Breast epithelium (tissue), 4 donors: ENCODE measurements at regions not wholly inside any gene's neighbourhood (a gene's known extent, or its start where the extent isn't known, plus 50 kb on each side); places are given as distances from the start of the nearest gene placed in this dataset.

Experiments
- DNase-seq, 2 donors: peaks; one replicate each; pipeline ENCODE4 v3.0.0-alpha.2; 2019; ENCODE audit warnings: low spot score in 2 of 2
- H3K27ac ChIP-seq, 2 donors: fragments of 200-600 bp; sonication (generic) in 1 of 2; one replicate each; pipeline ENCODE4 v1.5.1; 2016 to 2019; ENCODE audit warnings: mild to moderate bottlenecking in 1 of 2
- H3K27me3 ChIP-seq, 2 donors: fragments of 200-600 bp; sonication (generic) in 1 of 2; one replicate each; pipeline versions ENCODE4 v1.5.1 to v1.6.0; 2017 to 2019; ENCODE audit warnings: control low read depth in 1 of 2, mild to moderate bottlenecking in 1 of 2
- H3K36me3 ChIP-seq: fragments of 200-600 bp; one replicate; pipeline ENCODE4 v1.5.1; 2019
- H3K4me1 ChIP-seq, 2 donors: fragments of 200-600 bp; sonication (generic); one replicate each; pipeline ENCODE4 v1.5.1; 2016 to 2019; ENCODE audit warnings: control low read depth in 1 of 2
- H3K4me3 ChIP-seq, 3 donors: fragments of 200-600 bp; sonication (generic); 1 replicate in 2 of 3; 2 replicates in 1 of 3; pipeline ENCODE4 v1.5.1; 2016 to 2019; ENCODE audit warnings: mild to moderate bottlenecking in 3 of 3, moderate library complexity in 2 of 3
- H3K9me3 ChIP-seq, 2 donors: fragments of 200-600 bp; sonication (generic) in 1 of 2; one replicate each; pipeline ENCODE4 v1.5.1; 2016 to 2019; ENCODE audit warnings: control low read depth in 1 of 2
- POLR2A ChIP-seq: fragments of 450-650 bp; IDR thresholded peaks from one replicate; pipeline ENCODE4 v1.6.1; 2016; ENCODE audit warnings: antibody characterized with exemption, mild to moderate bottlenecking, moderate library complexity
- POLR2AphosphoS5 ChIP-seq, 3 donors: sonication (generic); formaldehyde crosslinking; IDR thresholded peaks; one replicate each; pipeline ENCODE4 v1.6.1; 2017; ENCODE audit warnings: antibody characterized with exemption in 3 of 3
- intact Hi-C: fragments of 100-400 bp; cut with DNase I; formaldehyde crosslinking; loops from one replicate; pipeline ENCODE4 v1.15.1; 2023; ENCODE audit warnings: low total_unique reads
- TF ChIP-seq, protein P1 (sequence below), 3 donors: fragments of 450-650 bp; IDR thresholded peaks; one replicate each; pipeline ENCODE4 v1.5.1; 2016 to 2017; ENCODE audit warnings: antibody characterized with exemption in 3 of 3, mild to moderate bottlenecking in 3 of 3, moderate library complexity in 3 of 3

DNA sequence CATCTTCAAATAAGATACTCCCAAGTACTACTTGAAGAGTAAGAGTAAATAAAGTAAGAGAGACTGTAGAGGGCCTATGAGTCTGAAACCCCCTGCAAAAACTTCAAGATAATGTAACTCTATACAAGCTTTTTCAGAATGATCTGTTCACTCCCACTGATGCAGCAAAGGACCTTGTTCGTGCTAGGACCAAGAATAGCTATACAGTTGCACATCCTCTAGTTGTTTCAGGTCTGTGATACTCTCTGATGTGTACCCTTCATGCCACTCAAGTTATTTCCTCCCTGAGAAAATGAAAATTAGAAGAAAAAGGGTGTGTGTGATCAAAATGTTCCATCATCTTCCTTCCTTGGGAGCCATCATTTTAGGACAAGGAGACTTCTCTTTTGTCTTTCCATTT lies 204.4 kb downstream of the ALX1 start:
- Histone ChIP-seq H3K36me3 (no peaks in the 10 kb centered on the region), H3K27me3 (no peaks in the 10 kb centered on the region), H3K27ac (no peak overlapping the region), H3K4me1 (no peaks in the 10 kb centered on the region), H3K9me3 (no peaks in the 10 kb centered on the region), H3K4me3 (no peak overlapping the region)
- TF ChIP-seq POLR2AphosphoS5 (IDR thresholded peaks at IDR 0.05) (no peak), POLR2A (no peak)
- TF ChIP-seq, protein P1, sequence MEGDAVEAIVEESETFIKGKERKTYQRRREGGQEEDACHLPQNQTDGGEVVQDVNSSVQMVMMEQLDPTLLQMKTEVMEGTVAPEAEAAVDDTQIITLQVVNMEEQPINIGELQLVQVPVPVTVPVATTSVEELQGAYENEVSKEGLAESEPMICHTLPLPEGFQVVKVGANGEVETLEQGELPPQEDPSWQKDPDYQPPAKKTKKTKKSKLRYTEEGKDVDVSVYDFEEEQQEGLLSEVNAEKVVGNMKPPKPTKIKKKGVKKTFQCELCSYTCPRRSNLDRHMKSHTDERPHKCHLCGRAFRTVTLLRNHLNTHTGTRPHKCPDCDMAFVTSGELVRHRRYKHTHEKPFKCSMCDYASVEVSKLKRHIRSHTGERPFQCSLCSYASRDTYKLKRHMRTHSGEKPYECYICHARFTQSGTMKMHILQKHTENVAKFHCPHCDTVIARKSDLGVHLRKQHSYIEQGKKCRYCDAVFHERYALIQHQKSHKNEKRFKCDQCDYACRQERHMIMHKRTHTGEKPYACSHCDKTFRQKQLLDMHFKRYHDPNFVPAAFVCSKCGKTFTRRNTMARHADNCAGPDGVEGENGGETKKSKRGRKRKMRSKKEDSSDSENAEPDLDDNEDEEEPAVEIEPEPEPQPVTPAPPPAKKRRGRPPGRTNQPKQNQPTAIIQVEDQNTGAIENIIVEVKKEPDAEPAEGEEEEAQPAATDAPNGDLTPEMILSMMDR (IDR thresholded peaks at IDR 0.05) = no peak
- intact Hi-C loops = no loop called here
- DNase-seq = no peak

DNA sequence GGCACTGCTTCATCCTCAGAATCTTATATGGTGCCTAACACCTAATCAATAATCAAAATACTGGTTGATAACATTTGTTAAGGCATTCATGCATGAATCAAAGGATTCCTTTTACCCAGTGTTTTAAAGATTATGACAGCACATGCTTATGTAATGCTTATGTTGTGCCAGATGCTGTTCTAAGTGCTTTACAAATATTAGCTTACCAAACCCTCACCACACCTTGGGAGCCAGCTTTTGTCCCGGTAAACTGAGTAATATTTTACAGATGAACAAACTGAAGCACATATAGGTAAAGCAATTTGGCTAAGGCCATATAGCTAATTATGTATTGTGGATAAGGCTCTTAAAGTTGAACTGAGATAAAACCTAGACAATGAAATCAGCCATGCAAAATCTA lies 209.2 kb downstream of the ALX1 start:
- H3K4me1 ChIP-seq = no peaks in the 10 kb centered on the region
- no peak overlapping the region for H3K4me3 ChIP-seq
- no peak for DNase-seq
- intact Hi-C loops = no loop called here
- no peaks in the 10 kb centered on the region for H3K27me3 ChIP-seq
- TF ChIP-seq POLR2AphosphoS5 (IDR thresholded peaks at IDR 0.05) (no peak), POLR2A (no peak)
- TF ChIP-seq, protein P1 (IDR thresholded peaks at IDR 0.05) = no peak
- no peaks in the 10 kb centered on the region for H3K36me3 ChIP-seq
- peaks cover 0 to 12% of the 10 kb centered on the region in 2 donors for H3K9me3 ChIP-seq
- no peak overlapping the region for H3K27ac ChIP-seq

DNA sequence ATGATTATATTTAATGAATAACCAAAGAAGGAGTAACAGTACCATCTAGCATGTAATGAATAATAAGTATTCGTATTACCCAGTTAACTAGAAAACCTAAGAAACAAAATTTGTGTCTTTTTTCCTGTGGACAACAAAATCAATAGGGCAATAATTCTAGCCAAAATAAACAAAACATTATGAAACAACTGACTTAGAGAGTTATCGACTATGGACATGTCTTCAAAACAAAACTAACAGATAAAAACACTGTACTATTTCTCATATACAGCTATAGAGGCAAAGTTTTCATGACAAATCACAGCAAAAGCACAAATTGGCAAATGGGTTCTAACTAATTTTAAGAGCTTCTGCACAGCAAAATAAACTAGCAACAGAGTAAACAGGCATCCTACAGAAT lies 224.1 kb downstream of the ALX1 start:
- TF ChIP-seq POLR2A (no peak), POLR2AphosphoS5 (IDR thresholded peaks at IDR 0.05) (no peak)
- TF ChIP-seq, protein P1 (IDR thresholded peaks at IDR 0.05) = no peak
- no peaks in the 10 kb centered on the region for H3K36me3 ChIP-seq
- no peaks in the 10 kb centered on the region for H3K9me3 ChIP-seq
- DNase-seq = no peak
- H3K4me1 ChIP-seq = no peaks in the 10 kb centered on the region
- H3K4me3 ChIP-seq = no peak overlapping the region
- intact Hi-C loops = no loop called here
- H3K27ac ChIP-seq = no peak overlapping the region
- no peaks in the 10 kb centered on the region for H3K27me3 ChIP-seq

DNA sequence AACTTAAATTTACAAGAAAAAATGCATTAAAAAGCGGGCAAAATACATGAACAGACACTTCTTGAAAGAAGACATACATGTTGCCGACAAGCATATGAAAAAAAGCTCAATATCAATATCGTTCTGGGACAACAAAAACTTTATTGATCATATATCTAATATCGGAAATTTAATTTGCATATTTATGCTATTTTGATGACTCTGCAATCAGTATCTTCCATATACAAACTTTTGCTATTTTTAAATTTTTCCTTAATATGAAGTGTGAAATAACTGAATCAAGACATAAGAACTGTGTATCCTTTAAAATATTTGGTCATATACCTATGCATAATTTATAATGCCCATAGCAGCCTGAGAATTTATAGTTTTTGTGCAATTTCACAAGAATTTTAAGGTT lies 224.6 kb downstream of the ALX1 start:
- Histone ChIP-seq H3K27me3 (no peaks in the 10 kb centered on the region), H3K4me3 (no peak overlapping the region), H3K4me1 (no peaks in the 10 kb centered on the region), H3K9me3 (no peaks in the 10 kb centered on the region), H3K27ac (no peak overlapping the region), H3K36me3 (no peaks in the 10 kb centered on the region)
- no peak for DNase-seq
- TF ChIP-seq POLR2A (no peak), POLR2AphosphoS5 (IDR thresholded peaks at IDR 0.05) (no peak)
- TF ChIP-seq, protein P1 (IDR thresholded peaks at IDR 0.05) = no peak
- intact Hi-C loops = no loop called here

- no peaks in the 10 kb centered on the region for H3K9me3 ChIP-seq
- no peaks in the 10 kb centered on the region for H3K4me1 ChIP-seq
- intact Hi-C loops = no loop called here
- H3K27ac ChIP-seq = no peak overlapping the region
- TF ChIP-seq POLR2AphosphoS5 (IDR thresholded peaks at IDR 0.05) (no peak), POLR2A (no peak)
- TF ChIP-seq, protein P1 (IDR thresholded peaks at IDR 0.05) = no peak
- H3K27me3 ChIP-seq = no peaks in the 10 kb centered on the region
- no peak overlapping the region for H3K4me3 ChIP-seq
- H3K36me3 ChIP-seq = no peaks in the 10 kb centered on the region
- no peak for DNase-seq
These were observed 227.4 kb downstream of the ALX1 start for GRCh38 chr12:85507456-85507855.
